ENCODE measurements at regions not wholly inside any gene's neighbourhood (a gene's known extent, or its start where the extent isn't known, plus 50 kb on each side); places are given as distances from the start of the nearest gene placed in this dataset.

- TF ChIP-seq CTCF (IDR thresholded peaks at IDR 0.05) (no peak), EZH2 (IDR thresholded peaks at IDR 0.05; ENCODE audit: borderline replicate concordance, insufficient read depth, low read depth, low read length, poor library complexity, severe bottlenecking) (no peak)
Measured at GRCh38 chr20:55140631-55141030, 665.2 kb downstream of the DOK5 start.
